GM12878 (cell line): ENCODE measurements at regions not wholly inside any gene's neighbourhood (a gene's known extent, or its start where the extent isn't known, plus 50 kb on each side); places are given as distances from the start of the nearest gene placed in this dataset.

Experiments
- ATAC-seq: fragments of 200-7000 bp; cut with Tn5 transposase; 3 replicates; pipeline ENCODE4 v1.9.1; 2020; ENCODE audit warnings: mild to moderate bottlenecking, moderate library complexity
- BruUV-seq: library from RNA; stranded (reverse); fragments of 400-500 nt; replicated peaks from 2 replicates; lab custom pipeline; 2021; lab: Mats Ljungman, UMichigan
- CTCF ChIA-PET: fragments of 300-600 bp; sonication (Branson Sonifier 250); formaldehyde crosslinking; extraction: SDS; loops from one replicate; lab custom pipeline; 2021; ENCODE audit warnings: inconsistent platforms; lab: Yijun Ruan, JAX
- POLR2A ChIA-PET: fragments of 350-600 bp; formaldehyde crosslinking; extraction: SDS; loops from one replicate; lab custom pipeline; 2021; ENCODE audit warnings: inconsistent platforms; lab: Charles Lee
- RAD21 ChIA-PET: fragments of 300-600 bp; sonication (Branson Sonifier 250); formaldehyde crosslinking; loops from one replicate; lab custom pipeline; 2023; ENCODE audit warnings: antibody characterized with exemption; ENCODE audit not compliant: unreplicated experiment; lab: Charles Lee
- SMC1A ChIA-PET: fragments of 300-600 bp; sonication (Branson Sonifier 250); formaldehyde crosslinking; loops from one replicate; lab custom pipeline; 2023; ENCODE audit not compliant: unreplicated experiment, uncharacterized antibody; lab: Charles Lee
- DNase-seq: peaks from one replicate; pipeline ENCODE4 v3.0.0-alpha.2; 2011; ENCODE audit warnings: low read depth, low spot score
- FAIRE-seq: peaks from 3 replicates; lab custom pipeline; 2011; peaks lifted over from hg19 to GRCh38; lab: Jason Lieb, UNC
- H2AFZ ChIP-seq: 2 replicates; pipeline ENCODE4 v1.6.0; 2011; ENCODE audit warnings: low read depth, low read length, control low read depth; ENCODE audit not compliant: control insufficient read depth
- H3K27ac ChIP-seq: 2 replicates; pipeline ENCODE4 v1.5.1; 2011; ENCODE audit warnings: control low read depth; ENCODE audit not compliant: control insufficient read depth, insufficient read depth
- H3K27me3 ChIP-seq, 2 experiments: replicated peaks in 1 of 2; 2 replicates each; pipeline versions ENCODE4 v1.6.0 to v1.6.1; 2011; ENCODE audit warnings: low read length in 1 of 2; ENCODE audit not compliant: control insufficient read depth in 2 of 2, insufficient read depth in 2 of 2
- H3K36me3 ChIP-seq, 2 experiments: 2 replicates each; pipeline ENCODE4 v1.5.1; 2011; ENCODE audit warnings: low read length in 1 of 2; ENCODE audit not compliant: control insufficient read depth in 2 of 2, insufficient read depth in 2 of 2
- H3K4me1 ChIP-seq: 2 replicates; pipeline ENCODE4 v1.6.1; 2011; ENCODE audit warnings: mild to moderate bottlenecking, low read length, moderate library complexity, mixed read lengths; ENCODE audit not compliant: control insufficient read depth, insufficient read depth
- H3K4me2 ChIP-seq: 2 replicates; pipeline ENCODE4 v1.6.0; 2011; ENCODE audit warnings: control low read depth; ENCODE audit not compliant: control insufficient read depth, insufficient read depth
- H3K4me3 ChIP-seq: fragments of 200-600 bp; sonication (generic); 2 replicates; pipeline ENCODE4 v1.5.1; 2016
- H3K79me2 ChIP-seq: 2 replicates; pipeline ENCODE4 v1.6.0; 2011; ENCODE audit warnings: low read length; ENCODE audit not compliant: control insufficient read depth, insufficient read depth
- H3K9ac ChIP-seq: 2 replicates; pipeline ENCODE4 v1.8.0; 2011; ENCODE audit warnings: low read length, control low read depth, mixed read lengths; ENCODE audit not compliant: control insufficient read depth, insufficient read depth
- H3K9me3 ChIP-seq: replicated peaks from 3 replicates; pipeline ENCODE4 v1.5.1; 2011; ENCODE audit warnings: mild to moderate bottlenecking, low read length; ENCODE audit not compliant: control insufficient read depth, insufficient read depth
- H4K20me1 ChIP-seq: 2 replicates; pipeline ENCODE4 v1.6.0; 2011; ENCODE audit not compliant: control insufficient read depth, insufficient read depth
- CHD4 ChIP-seq: fragments of 200-600 bp; sonication (generic); IDR thresholded peaks from 2 replicates; pipeline ENCODE4 v1.6.1; 2016; ENCODE audit warnings: mild to moderate bottlenecking
- EGR1 ChIP-seq, 2 experiments: IDR thresholded peaks; 1 replicate in 1 of 2; 2 replicates in 1 of 2; pipeline ENCODE4 v1.6.1; 2011 to 2012; ENCODE audit warnings: low read depth in 2 of 2, low read length in 2 of 2, borderline replicate concordance in 1 of 2, mild to moderate bottlenecking in 1 of 2, moderate library complexity in 1 of 2
- ETV6 ChIP-seq, 2 experiments: fragments of 450-650 bp in 1 of 2; IDR thresholded peaks in 1 of 2; conservative IDR thresholded peaks in 1 of 2; 2 replicates each; pipeline ENCODE4 v1.6.1; 2014; ENCODE audit warnings: antibody characterized with exemption in 1 of 2, borderline replicate concordance in 1 of 2, low read depth in 1 of 2, mild to moderate bottlenecking in 1 of 2, moderate library complexity in 1 of 2
- JUND ChIP-seq: IDR thresholded peaks from 2 replicates; pipeline ENCODE4 v1.6.1; 2012; ENCODE audit warnings: low read depth, mild to moderate bottlenecking, low read length, improper control_type of control experiment, moderate library complexity
- MTA3 ChIP-seq: IDR thresholded peaks from 2 replicates; pipeline ENCODE4 v1.6.1; 2012; ENCODE audit warnings: low read length, inconsistent platforms, borderline replicate concordance
- SMARCA5 ChIP-seq: fragments of 450-650 bp; IDR thresholded peaks from 2 replicates; pipeline ENCODE4 v1.6.1; 2017; ENCODE audit warnings: mild to moderate bottlenecking
- SUZ12 ChIP-seq: fragments of 200-600 bp; sonication (generic); IDR thresholded peaks from one replicate; pipeline ENCODE4 v1.6.1; 2018; ENCODE audit warnings: antibody characterized with exemption, mild to moderate bottlenecking; ENCODE audit not compliant: unreplicated experiment
- ZSCAN29 ChIP-seq: fragments of 450-650 bp; IDR thresholded peaks from 2 replicates; pipeline ENCODE4 v1.6.1; 2017; ENCODE audit warnings: mild to moderate bottlenecking, moderate library complexity
- in situ Hi-C: fragments of 300-500 bp; cut with MboI; formaldehyde crosslinking; loops from 9 replicates; pipeline ENCODE4 v1.14.3; 2018; ENCODE audit warnings: mixed read lengths
- intact Hi-C: fragments of 100-400 bp; cut with micrococcal nuclease; formaldehyde crosslinking; loops from one replicate; pipeline ENCODE4 v1.14.2; 2022; ENCODE audit not compliant: unreplicated experiment
- TF ChIP-seq, protein P1 (sequence below): IDR thresholded peaks from 2 replicates; pipeline ENCODE4 v1.6.1; 2011; ENCODE audit warnings: borderline replicate concordance, low read depth, mild to moderate bottlenecking, moderate library complexity, mixed read lengths, low read length; ENCODE audit not compliant: insufficient read depth; ENCODE audit errors: extremely low read length
- TF ChIP-seq, protein P2 (sequence below): fragments of 150-350 bp; IDR thresholded peaks from 2 replicates; pipeline ENCODE4 v1.6.1; 2016; ENCODE audit warnings: low read depth, low read length

DNA sequence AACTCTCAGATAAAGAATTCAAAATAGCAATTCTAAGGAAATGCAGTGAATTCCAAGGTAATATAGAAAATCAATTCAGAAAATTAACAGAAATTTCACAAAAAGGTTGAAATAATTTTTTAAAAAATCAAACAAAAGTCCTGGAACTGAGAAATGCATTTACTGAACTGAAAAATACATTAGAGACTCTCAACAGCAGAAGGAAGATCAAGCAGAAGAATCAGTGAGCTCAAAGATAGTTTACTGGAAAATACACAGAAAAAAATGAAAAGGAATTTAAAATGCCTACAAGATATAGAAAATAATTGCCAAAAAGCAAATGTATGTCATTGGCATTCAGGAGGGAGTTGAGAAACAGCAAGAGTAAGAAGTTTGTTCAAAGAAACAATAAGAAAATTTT, 107.3 kb downstream of the BUD13 start:
- ChIA-PET RAD21 (no interaction called here), SMC1A (no interaction called here), CTCF (interaction anchor here (0.6 kb wide), 1 partner anchor 943 kb away, joined by 3 read pairs; no protein-coding TSS in a partner anchor), POLR2A (no interaction called here)
- intact Hi-C loops (no loop called here), in situ Hi-C loops (no loop called here)
- DNase-seq (no peak), ATAC-seq (no peak), FAIRE-seq (no peak)
- Histone ChIP-seq H3K9me3 (peaks cover 2% of the 10 kb centered on the region; the same call in 2 of the 3 replicates), H3K27me3 (peaks cover 1 to 5% of the 10 kb centered on the region in 2 experiments; a peak in 2 of 4 replicates), H2AFZ (no peak overlapping the region), H3K79me2 (no peaks in the 10 kb centered on the region), H3K27ac (no peak overlapping the region), H3K4me3 (no peak overlapping the region), H3K4me1 (no peaks in the 10 kb centered on the region), H3K9ac (no peak overlapping the region), H3K36me3 (no peaks in the 10 kb centered on the region), H3K4me2 (no peak overlapping the region), H4K20me1 (no peaks in the 10 kb centered on the region)
- no peak for TF ChIP-seq SUZ12
- no peak for TF ChIP-seq MTA3
- TF ChIP-seq, protein P1, sequence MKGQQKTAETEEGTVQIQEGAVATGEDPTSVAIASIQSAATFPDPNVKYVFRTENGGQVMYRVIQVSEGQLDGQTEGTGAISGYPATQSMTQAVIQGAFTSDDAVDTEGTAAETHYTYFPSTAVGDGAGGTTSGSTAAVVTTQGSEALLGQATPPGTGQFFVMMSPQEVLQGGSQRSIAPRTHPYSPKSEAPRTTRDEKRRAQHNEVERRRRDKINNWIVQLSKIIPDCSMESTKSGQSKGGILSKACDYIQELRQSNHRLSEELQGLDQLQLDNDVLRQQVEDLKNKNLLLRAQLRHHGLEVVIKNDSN, result no peak
- TF ChIP-seq, protein P2, sequence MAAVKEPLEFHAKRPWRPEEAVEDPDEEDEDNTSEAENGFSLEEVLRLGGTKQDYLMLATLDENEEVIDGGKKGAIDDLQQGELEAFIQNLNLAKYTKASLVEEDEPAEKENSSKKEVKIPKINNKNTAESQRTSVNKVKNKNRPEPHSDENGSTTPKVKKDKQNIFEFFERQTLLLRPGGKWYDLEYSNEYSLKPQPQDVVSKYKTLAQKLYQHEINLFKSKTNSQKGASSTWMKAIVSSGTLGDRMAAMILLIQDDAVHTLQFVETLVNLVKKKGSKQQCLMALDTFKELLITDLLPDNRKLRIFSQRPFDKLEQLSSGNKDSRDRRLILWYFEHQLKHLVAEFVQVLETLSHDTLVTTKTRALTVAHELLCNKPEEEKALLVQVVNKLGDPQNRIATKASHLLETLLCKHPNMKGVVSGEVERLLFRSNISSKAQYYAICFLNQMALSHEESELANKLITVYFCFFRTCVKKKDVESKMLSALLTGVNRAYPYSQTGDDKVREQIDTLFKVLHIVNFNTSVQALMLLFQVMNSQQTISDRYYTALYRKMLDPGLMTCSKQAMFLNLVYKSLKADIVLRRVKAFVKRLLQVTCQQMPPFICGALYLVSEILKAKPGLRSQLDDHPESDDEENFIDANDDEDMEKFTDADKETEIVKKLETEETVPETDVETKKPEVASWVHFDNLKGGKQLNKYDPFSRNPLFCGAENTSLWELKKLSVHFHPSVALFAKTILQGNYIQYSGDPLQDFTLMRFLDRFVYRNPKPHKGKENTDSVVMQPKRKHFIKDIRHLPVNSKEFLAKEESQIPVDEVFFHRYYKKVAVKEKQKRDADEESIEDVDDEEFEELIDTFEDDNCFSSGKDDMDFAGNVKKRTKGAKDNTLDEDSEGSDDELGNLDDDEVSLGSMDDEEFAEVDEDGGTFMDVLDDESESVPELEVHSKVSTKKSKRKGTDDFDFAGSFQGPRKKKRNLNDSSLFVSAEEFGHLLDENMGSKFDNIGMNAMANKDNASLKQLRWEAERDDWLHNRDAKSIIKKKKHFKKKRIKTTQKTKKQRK, result no peak
- no peak for TF ChIP-seq SMARCA5
- no peak for TF ChIP-seq CHD4
- no peak for TF ChIP-seq ZSCAN29
- TF ChIP-seq JUND, result no peak
- TF ChIP-seq ETV6 (conservative IDR thresholded peaks at IDR 0.05 in 1 of 2, IDR thresholded peaks at IDR 0.05 in 1 of 2; ENCODE audit: borderline replicate concordance in 1 of 2, low read depth in 1 of 2), result no peak
- no peak for TF ChIP-seq EGR1 (IDR thresholded peaks at IDR 0.05; ENCODE audit: borderline replicate concordance in 1 of 2, low read depth in 2 of 2, low read length in 2 of 2)
- no TSS peak for BruUV-seq
